OCI-LY3 (cell line): ENCODE measurements at regions not wholly inside any gene's neighbourhood (a gene's known extent, or its start where the extent isn't known, plus 50 kb on each side); places are given as distances from the start of the nearest gene placed in this dataset.

ENCODE experiments used
- CTCF ChIP-seq: fragments of 200-600, 300-600 bp; sonication (generic); IDR thresholded peaks from 2 replicates; pipeline ENCODE4 v1.5.1; 2014; ENCODE audit warnings: antibody characterized with exemption, low read length, low read depth
- EZH2phosphoT487 ChIP-seq: fragments of 200-600 bp; shearing (Covaris generic); IDR thresholded peaks from 2 replicates; pipeline ENCODE4 v1.6.1; 2018; ENCODE audit warnings: antibody characterized with exemption, mixed run types, low read depth

GRCh38 chr18:43405097-43405496, 127.8 kb upstream of the SYT4 start:
- no peak for TF ChIP-seq CTCF
- no peak for TF ChIP-seq EZH2phosphoT487
